HG03521 (cell line): ENCODE measurements at regions not wholly inside any gene's neighbourhood (a gene's known extent, or its start where the extent isn't known, plus 50 kb on each side); places are given as distances from the start of the nearest gene placed in this dataset.

Experiments
- ATAC-seq: cut with Tn5 transposase; IDR thresholded peaks from one replicate; pipeline ENCODE4 v1.9.1; 2021; ENCODE audit warnings: mild to moderate bottlenecking, moderate library complexity; ENCODE audit not compliant: unreplicated experiment

DNA sequence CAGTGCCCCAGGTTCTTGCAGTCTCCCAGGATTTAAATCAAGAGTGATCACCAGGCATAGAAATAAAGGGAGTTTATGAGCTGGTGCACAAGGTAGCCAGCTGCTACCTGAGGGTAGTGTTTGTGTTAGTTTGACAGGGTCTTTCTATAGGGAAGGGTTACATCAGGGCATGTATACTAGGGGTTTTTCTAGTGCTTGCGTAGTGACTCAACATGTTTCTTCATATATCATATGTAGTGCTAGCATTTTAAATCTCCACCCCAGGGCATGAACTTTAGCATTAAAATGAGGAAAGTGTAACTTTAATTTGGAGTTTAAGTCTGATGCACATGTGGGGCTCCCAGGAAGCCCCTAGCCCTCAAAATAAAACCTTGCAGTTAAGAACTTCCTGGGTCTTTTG, 86.5 kb upstream of the TNR start:
- ATAC-seq, result no peak

GRCh38 chr1:175826705-175827104, 83.3 kb upstream of the TNR start:
- ATAC-seq, result no peak

DNA sequence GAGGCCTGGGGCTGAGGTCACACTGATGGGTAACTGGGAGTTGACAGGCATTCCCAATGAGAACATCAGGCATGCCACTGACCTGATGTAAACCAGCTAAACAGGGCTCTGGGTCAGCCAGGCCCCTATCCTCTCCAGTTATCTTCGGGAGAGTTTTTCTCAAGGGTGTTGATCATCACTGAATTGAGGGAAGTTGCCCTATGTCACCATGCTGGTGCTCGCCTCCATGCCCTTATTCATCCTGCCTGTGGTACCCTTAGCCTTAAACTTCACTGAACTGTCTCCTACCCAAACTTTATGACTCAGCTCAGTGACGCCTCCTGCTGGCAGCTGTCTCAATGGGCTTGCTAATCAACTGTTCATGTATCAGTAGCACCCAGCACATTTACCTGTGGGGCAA, 80.7 kb upstream of the TNR start:
- ATAC-seq, result no peak

- no peak for ATAC-seq
These were observed 80.0 kb upstream of the TNR start for GRCh38 chr1:175823406-175823805.

GRCh38 chr1:175822580-175822979, 79.2 kb upstream of the TNR start:
- ATAC-seq, result no peak

- no peak for ATAC-seq
These were observed 77.1 kb upstream of the TNR start for GRCh38 chr1:175820456-175821025.

DNA sequence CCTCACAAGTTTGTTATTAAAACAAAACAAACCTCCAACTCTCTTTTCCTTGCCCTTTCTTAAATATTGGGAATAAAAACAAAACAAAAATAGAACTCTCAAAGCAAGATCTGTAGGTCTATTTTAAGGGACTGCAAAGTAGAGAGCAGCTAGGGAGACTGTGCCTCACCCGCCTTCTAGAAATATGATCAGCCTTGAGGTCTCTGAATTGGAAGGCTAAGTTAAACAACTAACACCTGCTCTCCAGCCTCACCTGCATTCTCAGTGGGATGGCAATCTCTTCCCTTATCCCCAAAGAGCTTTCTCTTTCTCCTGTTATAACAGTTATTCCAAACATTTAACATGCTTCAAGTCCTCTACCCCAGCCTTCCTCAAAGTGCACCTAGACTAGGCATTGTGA, 75.5 kb upstream of the TNR start:
- no peak for ATAC-seq

- no peak for ATAC-seq
These were observed 74.0 kb upstream of the TNR start for GRCh38 chr1:175817445-175817844.

DNA sequence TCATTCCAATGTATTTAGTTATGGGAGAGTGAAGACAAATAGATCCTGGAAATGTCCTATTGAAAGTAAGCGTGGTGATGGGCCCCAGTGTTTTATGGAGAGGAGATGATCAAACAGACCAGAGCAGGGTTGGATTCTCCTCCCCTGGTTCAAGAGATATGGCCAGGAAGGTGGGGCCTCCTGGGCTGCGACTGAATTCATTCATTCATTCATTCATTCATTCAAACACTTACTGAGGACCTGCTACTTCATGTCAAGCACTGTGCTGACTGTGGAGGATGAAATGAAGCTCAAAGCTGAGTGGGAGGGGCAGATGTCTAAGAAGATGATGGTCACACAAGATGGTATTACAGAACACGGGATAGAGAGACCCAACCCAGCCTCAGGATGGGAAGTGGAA, 71.5 kb upstream of the TNR start:
- no peak for ATAC-seq

DNA sequence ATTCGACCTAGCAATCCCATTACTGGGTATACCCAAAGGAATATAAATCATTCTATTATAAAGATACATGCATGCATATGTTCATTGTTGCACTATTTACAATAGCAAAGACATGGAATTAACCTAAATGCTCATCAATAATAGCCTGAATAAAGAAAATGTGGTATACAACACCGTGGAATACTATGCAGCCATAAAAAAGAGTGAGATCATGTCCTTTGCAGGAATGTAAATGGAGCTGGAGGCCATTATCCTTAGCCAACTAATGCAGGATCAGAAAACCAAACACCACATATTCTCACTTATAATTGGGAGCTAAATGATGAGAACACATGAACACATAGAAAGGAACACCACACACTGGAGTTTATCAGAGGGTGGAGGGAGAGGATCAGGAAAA, 69.5 kb upstream of the TNR start:
- ATAC-seq, result no peak

GRCh38 chr1:175810305-175810704, 66.9 kb upstream of the TNR start:
- ATAC-seq, result no peak

DNA sequence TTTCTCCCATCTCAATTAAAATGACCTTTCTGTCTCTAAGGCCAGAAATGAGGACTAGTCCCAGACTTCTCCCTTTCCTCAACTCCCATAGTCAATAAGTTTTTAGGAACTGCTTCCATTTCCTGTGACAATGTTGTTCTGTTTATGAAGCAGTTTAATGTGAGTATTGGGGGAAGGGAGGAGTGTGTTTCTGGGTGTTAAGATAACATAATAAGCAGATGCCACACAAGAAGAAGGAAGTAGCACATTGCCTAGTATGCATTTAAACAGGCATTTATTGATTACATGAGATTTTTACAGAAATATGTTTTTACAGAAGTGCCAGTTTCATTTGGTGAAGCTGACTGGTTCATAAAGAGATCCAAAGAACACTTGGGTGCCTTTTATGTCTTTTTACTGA, 65.6 kb upstream of the TNR start:
- ATAC-seq, result no peak

GRCh38 chr1:175808573-175808972, 65.2 kb upstream of the TNR start:
- no peak for ATAC-seq

GRCh38 chr1:175804561-175804960, 61.2 kb upstream of the TNR start:
- ATAC-seq, result no peak

- ATAC-seq, result no peak
These were observed 60.0 kb upstream of the TNR start for GRCh38 chr1:175803413-175803812.

DNA sequence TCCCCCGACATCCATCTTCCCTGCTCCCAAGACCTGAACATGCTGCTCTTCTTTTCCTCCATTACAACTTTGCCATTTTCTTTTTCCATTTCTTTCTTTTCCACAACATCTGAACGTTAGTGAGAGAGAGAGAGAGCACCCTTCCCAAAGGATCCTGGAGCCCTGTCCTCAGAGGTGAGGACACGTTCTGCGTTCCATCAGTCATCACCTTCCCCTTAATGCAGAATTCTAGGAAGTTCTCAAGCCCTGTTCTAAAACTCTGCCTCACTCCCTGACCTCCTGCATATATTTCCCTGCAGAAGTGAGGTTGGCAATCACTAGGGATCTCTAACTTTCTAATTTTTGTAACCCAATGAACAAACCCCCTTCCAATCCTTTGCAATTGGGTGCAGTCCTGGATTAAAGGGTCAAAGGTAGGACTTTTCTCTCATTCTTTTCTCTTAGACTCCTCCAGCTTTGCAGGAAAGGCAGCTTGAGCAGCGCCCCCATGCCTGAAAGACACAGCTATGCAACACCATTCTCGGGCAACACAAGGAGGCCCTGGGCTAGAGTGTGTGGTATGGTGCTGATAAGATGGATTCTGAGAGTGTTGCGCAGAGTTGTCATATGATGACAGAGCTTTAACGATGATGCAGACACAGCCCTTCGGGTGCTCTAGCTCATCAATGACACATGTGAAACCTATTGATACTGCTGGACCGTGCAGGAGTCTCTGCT, 59.2 kb upstream of the TNR start:
- no peak for ATAC-seq

GRCh38 chr1:175801979-175802378, 58.6 kb upstream of the TNR start:
- no peak for ATAC-seq

DNA sequence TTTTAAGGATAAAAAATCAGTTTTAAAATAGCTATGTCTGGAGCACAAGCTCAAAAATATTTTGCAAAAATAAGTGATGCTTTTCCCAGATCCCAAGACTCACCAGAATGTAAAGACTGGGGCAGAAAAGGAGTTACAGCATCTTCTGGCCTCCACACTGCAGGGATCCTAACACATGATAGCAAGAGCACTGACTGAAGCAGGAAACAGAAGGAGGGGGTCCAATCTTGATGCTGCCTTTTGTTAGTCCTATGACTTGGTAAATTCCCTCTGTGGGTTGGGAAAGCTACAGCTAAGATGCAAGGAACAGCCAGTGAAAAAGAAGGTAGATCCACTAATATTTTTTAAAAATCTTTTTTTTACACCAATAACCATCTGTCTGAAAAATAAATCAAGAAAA, 54.2 kb upstream of the TNR start:
- ATAC-seq, result no peak

GRCh38 chr1:175794586-175794985, 51.2 kb upstream of the TNR start:
- ATAC-seq, result no peak

DNA sequence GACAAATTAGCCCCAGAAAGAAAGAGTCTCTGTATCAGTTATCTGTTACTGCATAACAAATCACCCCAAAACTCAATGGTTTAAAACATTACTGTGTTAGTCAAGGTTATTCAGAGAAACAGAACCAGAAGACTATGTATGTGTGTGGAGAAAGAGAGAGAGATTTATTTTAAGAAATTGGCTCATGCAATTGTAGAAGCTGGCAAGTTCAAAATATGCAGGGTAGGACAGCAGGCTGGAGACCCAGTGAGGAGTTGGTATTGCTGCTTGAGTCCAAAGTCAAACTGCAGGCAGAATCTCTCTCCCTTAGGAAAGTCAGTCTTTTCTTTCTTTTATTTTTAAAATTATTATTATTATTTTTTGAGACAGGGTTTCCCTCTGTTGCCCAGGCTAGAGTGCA, 50.2 kb upstream of the TNR start:
- no peak for ATAC-seq
